NCI-H2029 (cell line): ENCODE measurements at regions not wholly inside any gene's neighbourhood (a gene's known extent, or its start where the extent isn't known, plus 50 kb on each side); places are given as distances from the start of the nearest gene placed in this dataset.
"Not testable (repeated sequence)": the region's sequence is repeated elsewhere in the genome, so short reads cannot be mapped to it uniquely, and the experiment has no call there.

Experiments
- DNase-seq: peaks from one replicate; lab custom pipeline; 2025; lab: John Stamatoyannopoulos, UW

DNA sequence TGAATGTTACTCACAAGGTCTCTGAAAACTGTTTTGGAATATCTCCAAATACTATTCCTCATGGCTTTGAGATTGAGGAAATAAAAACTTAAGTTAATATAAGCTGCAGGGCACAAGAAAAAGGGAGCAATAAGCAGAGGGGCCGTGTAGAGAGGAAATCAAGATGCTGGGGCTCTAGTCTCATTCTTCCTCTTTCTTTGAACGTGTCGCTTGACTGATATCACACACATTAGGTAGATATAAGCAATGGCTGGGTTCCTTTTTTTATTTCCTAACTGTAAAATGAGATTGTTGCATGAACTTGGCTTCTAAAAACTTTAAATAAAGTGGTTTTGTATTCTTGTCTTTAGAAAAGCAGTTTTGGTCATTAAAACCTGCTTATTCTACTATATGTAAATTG is 326.7 kb upstream of the ROPN1 start:
- no peak for DNase-seq

DNA sequence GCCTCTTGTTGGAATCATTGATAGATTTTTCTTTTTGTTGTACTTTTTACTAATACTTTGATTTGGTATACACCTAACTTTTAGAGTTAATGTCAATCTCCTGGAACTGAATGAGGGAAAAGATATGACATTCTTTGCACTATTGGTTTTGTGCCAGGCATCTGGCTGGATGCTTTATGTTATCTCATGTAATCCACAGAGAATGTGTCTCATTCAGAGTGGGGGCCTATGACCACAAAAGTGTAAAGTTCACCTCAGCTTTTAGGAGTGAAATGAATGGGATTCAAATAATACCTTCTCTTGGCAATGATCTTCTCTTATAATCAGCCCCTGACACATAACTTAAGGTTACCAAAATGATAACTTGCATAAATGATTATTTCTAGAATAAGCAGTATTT is 329.1 kb upstream of the ROPN1 start:
- no peak for DNase-seq

DNA sequence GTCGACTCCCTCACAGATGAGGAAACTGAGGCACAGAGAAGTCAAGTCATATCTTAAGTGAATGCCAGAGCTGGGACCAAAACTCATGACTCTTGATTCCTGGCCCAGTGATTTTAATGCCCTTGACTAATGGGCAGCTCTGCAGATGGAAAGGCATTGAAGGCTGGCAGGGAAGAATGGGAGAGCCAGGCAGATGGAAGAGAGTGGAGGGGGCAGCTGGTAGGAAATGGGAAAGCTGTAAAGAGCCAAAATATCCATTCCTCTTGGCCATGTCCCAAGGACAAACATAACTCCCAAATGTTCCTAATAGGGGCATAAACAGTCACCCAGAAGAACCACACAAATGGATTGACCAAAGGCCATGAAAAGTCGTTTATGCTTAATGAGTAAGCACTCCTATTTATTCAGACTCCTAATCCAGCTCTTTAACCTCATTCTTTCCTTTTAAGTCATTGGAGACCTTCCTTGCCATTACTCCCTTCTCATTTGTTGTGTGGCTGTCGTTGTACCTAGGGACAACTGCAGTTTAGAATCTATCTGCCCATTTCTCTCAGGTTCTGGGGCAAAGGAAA is 330.5 kb upstream of the ROPN1 start:
- DNase-seq: no peak

DNA sequence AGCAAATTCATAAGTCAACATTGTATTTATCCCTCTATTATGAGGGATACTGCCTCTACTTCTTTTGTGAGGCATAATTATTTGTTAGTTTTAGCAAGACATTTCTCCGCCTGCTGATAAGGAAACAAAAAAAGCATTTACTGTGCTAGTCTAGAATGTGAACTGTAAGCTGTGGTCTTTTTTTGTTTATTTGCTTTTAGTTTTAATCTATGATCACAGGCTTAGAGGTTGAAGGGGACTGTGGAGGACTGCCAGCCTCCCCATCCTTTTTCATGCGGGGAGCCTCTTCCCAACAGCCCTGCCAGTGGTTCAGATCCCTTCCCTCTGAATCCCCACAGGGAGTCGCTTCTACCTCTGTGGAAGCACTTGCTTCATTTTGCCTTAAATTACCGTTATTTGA is 331.0 kb upstream of the ROPN1 start:
- no peak for DNase-seq

DNA sequence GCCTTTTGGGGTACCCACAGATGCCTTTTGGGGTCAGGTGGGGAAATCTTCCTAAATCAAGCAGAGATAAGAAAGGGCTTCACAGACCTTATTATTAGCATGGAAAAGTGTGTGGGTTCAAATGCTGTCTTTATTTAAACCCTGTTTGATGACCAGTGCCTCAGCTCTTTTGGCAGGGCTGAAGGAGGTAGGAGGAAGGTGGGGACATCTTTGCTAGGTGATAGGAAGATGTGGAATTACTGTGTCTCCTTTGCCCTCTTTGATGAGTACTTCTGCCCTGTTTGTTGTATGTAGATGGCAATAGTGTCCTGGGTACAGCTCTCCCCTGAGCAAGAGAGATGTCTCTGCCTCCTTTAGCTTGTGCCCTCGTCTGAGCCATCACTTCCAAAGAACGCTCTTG is 333.3 kb upstream of the ROPN1 start:
- DNase-seq: no peak

DNA sequence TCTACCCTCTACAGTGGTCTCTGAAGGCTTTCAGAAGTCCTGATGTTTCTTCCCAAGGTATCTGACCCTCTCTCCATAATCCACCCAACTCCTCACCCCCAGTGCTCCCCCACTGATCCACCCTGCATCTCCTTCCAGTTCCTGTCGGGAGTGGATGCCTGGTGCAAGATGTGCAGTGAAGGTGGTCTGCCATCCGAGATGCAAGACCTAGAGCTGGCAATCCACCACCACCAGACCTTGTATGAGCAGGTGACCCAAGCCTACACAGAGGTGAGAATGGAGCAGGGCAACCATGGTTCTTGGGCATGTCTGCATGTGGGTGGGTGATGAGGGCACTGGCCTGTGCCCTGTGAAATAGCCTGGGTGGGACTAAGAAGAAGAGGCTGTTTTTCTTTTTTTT is 337.8 kb upstream of the ROPN1 start:
- no peak for DNase-seq

DNA sequence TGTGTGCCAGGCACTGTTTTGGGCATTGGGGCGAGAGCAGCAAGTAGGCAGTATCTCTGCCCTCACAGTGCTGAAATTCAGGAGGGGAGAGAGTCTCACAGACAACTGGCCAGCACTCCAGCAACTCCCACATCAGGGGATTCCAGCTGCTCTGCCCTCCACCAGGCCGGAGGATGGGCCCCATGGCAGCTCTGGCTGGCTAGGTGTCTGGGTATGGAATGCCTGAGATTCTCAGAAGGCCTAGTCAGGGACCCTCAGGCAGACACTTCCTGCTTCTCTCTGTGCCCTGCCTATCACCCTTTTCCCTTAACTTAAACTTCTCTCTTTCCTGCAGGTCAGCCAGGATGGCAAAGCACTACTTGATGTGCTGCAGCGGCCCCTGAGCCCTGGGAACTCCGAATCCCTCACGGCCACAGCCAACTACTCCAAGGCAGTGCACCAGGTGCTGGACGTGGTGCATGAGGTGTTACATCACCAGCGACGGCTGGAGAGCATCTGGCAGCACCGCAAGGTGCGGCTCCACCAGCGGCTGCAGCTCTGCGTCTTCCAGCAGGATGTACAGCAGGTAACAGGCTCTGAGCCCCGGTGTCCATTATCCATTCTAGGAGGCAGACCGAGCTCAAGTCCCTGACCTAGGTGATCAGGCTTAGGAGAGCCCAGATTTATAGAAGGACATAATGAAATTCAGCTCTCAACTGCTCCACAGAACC is 342.2 kb upstream of the ROPN1 start:
- no peak for DNase-seq

DNA sequence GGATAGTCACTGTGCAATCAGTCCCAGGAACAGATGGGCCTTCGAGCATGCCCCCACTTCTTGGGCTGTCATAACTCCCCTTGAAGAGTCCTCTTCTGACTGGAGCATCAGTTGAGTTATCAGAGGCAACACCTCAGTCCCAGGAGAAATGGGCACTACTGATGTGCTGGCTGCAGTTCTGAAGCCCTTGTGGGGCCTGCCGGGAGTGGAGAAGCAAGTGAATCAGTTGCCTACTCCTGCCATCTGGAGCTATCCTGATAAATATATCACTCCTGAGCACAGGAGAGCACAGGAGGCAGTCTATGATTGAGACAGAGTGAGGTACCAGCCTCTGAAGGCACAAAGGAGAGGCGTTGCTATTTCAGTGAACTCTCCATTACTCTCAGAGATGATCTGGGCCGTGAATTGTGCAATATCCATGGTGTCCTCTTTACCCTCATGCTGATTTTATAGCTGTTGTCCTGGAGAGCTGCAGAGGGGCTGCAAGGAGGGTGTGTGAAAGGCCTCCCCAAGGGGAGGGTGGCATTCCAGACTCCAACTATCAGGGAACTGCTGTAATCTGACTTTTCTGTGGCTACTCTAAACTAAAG is 344.2 kb upstream of the ROPN1 start:
- no peak for DNase-seq

DNA sequence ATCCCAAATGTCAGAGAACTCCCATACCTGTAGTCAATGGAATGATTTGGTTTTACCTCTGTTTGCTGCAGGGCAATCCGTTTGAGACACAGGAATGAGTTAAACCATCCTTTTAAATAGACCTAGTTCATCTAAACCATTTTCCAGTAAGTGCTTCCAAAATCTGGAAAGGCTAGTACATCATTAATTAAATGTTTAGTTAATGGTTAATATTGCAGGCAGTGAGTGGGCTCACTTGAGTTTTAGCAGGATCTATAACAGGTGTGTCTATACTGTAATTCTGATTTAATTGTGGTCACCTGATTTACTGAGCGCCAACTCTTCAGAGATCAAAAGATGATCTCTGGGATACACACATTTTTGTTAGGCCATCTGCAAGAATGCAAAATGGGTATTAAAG is 353.9 kb upstream of the ROPN1 start:
- no peak for DNase-seq

DNA sequence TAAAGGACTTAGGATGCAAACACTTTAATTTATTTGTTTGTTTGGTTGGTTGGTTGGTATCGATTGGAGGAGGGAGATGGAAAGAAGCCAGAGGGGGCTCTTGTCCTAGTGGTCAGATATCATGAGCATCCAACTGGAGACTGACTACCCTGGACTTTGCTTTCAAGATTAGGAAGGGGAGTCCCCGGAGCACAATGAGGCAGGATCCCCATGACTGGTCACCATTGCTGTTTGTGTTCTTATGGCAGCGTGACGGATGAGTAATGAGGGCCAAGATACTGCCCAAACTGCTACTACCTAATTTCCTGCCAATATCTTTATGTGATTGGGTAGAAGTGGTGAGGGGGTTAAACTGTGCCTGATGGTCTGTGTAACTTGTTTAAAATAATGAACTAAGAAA is 354.6 kb upstream of the ROPN1 start:
- DNase-seq: no peak

DNA sequence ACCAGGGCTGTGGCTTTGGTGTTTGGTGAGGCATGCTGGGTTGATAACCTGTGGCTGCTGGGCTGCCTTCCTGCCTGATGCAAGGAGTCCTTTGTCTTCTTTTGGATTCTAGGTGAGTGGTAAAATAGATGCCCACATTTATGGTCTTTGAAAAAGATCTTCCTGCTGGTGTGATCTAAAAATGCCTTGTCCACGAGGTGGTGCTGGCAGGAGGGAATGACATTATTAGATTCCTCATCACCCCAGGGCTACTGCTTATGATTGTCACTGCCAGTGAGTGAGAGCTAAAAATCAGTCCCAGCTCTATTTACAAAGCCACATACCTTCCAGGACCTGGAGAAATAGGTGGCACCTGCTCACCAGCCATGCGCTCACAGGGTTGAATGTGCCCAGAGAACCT is 355.5 kb upstream of the ROPN1 start:
- no peak for DNase-seq

DNA sequence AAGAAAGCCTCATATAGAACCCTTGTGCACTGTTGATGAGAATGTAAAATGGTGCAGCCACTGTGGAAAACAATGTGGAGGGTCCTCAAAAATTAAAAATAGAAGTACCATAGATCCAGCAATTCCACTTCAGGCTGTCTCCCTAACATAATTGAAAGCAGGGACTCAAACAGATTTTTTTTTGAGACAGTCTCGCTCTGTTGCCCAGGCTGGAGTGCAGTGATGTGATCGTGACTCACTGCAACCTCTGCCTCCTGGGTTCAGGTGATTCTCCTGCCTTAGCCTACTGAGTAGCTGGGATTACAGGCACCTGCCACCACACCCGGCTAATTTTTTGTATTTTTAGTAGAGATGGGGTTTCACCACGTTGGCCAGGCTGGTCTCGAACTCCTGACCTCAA is 356.6 kb upstream of the ROPN1 start:
- not testable (repeated sequence) for DNase-seq

DNA sequence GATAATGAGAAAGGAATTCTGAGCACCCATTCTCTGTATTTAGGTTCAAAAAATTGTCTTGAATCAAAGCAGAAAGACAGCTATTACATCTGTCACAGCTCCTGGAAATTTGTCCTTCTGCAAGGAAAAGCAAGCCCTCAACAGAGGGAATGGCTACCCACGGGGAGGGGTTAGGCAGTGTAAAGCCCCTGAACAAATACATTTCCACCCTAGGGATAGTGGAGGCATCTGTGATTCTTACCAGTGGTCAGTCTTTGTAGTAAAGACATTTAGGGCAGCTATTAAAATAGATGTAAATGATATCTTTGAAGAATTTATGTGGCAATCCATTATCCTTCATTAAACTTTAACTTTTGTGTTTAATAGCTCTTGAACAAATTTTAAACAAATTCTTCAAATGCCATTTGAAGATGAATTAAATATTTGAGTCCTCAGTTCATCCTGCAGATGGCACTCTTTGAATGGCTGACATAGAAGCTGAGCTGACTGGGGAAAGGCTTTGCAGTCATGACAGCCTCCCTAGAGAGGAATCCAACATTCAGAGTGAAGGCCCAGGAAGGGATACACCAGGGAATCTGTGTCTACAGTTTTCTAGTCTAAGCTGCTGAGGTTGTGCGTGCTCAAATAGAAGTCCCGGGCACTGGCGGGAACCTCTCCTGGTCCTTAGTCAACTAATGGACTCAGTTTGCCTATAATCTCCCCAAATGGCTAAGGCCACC is 359.7 kb upstream of the ROPN1 start:
- peak; percentile 73 for DNase-seq

DNA sequence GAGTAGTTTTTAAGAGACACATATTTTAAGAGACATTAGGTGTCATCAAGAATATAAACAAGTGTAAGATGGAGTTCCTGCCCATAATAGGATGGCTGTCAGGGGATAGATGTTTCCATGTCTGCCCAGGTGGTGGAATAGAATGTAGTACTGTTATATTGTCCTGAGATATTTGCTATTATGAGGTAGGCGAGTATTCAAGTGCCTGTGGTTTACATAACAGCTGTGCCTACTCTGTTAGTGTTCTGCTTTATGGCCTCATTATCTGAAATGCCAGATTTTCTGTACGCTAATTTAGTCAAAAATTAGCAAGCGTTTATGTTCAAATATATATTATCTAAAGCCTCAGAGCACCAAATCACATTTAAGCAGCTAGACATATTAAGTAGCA is 360.2 kb upstream of the ROPN1 start:
- DNase-seq: peak; percentile 62

DNA sequence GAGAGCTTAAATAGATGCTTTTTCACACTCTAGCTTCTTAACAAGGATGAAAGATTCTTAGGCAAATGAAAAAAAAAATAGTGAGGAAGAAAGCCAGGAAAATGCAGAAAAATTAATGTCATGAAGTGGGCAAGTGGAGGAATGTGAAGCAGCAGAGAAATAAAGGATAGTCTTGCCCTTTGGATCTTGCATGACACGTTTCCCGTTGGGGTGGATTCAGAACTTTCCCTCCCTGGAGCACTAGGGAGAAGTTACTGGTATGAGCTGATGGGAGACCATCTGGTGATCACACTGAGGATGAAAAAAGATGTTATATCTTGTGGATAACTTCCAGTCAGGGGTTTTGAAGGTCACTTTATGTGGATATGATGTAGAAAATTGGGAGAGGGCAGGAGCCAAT is 361.8 kb upstream of the ROPN1 start:
- no peak for DNase-seq

DNA sequence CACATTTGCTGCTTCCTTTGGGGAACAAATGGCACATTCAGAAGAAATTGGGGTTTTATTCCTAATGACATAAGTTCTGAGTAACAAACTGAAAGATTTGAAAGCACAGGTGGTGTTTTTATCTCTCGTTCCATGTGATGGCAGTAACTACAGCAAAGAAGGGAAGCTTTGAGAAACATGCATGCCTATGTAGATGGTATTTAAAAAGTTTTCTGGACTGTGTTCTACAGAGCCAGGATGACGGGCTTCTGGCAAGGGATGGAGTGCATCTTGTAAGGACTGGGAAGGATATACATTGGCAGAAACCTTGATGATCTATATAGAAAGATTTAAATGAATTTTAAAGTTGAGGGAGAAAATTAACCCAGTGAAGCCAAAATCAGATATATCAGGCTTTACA is 362.2 kb upstream of the ROPN1 start:
- no peak for DNase-seq

DNA sequence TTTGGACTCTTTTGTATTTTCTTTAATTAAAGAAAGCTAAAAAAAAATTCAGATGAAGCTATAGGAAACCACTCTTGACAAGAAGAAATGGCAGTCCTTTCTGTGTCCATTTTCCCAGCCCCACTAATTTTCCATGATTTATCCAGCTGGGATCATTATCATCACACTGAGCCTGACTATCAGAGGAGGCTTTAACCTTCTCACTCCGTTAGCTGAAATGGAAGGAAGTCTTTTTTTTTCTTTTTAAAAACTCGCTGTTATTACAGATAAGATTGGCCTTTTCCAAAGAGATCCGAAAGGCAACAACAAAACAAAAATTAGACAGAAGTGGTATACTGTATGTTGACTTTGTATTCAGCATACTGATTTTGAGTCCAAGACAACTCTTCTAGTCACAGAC is 366.2 kb upstream of the ROPN1 start:
- no peak for DNase-seq

DNA sequence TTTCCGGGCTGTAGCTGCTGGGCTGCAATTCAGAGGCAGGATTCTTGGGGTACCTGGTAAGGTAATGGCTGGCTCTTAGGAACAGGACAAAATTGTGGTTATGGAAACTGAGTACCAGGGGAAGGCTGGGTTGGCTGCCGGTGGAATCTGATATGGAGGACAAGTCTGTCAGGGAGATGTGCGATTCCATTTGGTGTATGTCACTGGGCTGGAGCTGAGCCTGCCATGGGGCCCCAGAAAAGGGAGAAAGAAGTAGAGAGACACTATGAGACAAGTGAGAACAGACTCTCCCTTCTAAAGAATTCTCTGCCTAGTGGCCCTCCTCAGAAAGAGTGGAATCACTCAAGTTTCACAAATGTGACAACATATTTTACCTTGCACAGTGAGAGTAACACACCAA is 368.2 kb upstream of the ROPN1 start:
- DNase-seq: no peak

DNA sequence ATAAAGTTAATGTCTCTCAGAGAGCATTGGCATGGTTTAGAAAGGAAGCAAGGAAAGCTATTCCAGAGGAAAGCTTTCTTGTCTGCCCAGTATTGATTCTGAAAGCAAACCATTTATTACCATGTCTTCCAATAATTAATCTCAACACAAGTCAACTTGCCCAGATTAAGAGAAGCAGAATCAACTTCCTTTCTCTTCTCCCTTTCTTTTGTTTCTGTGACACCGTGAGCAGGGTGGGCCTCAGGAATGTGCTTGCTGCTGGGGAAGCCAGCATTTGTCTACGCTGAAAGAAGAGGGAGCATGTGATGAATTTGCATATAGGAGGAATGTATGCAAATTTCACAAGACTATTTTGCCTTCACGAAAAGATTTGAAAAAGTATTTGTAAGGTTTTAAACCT is 368.6 kb upstream of the ROPN1 start:
- no peak for DNase-seq

DNA sequence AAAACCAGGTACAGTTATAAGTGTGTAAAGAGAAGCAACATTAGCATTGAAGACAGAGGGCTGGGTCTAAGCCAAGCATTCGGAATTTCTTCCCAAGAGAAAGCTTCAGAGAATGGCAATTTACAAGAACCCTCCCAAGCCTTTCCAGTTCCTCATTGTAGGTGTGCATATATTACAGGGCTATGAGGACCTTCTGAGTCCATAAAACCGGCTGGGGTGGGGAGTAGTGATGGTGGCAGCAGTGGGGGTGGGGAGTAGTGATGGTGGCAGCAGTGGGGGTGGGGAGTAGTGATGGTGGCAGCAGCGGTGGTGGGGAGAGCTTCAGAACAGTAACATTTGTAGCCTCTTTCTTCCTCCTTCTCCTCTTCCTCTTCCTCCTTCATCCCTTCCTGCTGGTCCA is 368.7 kb upstream of the UMPS start:
- DNase-seq: no peak

DNA sequence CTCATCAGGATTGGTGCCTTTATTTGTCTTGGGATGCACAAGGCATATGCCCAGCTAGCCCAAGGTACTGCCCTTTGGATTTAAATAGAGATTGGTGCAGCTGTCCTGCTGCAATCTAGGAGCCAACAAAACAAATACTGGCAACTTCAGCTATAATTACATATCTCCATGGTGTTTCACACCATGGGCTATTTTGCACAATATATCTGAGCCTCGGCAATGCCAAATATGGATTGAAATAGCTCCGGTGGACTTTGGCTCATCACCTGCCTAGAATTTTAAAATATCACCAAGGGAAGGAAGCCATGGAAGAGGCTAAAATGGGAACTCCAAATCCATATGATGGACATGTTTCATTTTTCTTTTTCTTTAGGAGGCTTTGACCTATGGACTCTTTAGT is 367.8 kb upstream of the UMPS start:
- DNase-seq: peak; percentile 46

DNA sequence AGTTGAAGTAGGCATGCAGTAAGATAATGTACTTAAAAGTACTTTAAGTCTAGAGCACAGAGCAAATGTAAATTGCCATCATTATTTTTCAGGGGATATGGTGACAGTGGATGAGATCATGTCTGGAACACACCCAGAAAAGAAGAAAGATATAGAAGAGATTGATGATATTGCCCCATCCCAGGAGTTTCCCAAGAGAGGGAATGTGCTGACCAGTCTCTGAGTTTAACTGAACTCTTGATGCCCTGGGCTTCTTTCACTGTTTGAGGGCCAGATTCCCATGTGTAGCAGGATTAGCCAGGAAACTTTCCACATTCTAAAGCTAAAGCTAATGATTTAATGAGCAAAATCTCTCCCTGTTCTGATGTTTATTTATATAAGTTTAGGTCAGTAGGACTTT is 366.8 kb upstream of the UMPS start:
- peak; percentile 31 for DNase-seq

DNA sequence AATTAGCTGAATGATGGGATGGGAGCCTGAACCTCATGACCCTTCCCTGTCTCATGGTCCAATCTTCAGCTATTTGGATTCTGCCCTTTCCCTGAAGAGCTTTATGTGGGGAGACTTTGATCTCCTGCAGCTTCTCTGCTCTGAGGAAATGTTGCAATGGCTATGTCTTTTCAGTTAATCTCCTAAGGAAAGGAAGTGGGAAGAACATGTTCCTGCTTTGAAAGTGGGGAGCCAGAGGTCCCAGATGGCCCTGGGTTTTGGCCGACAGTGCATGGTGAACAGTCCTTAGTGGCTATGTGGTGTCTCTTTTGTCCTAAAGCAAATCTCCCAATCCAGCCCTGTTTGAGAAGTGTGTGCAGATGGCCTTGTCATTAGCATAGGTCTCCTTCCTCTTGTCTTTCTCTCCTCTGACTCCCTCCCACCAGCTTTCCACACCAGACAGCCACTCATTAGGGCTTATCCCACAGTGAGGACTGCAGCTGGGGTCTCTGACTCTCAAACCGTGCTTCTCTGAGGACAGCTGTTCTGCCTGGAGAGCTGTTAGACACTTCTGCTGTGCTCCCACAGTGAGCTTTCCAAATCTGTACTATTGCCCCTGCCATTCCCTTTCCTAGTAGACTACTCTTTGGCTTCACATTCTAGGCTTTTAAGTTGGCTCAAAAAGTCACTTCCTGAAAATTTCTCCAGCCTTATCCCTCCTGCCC is 365.8 kb upstream of the UMPS start:
- DNase-seq: no peak
